GM19463 (cell line): ENCODE measurements at regions not wholly inside any gene's neighbourhood (a gene's known extent, or its start where the extent isn't known, plus 50 kb on each side); places are given as distances from the start of the nearest gene placed in this dataset.

Experiments used
- ATAC-seq: cut with Tn5 transposase; IDR thresholded peaks from one replicate; pipeline ENCODE4 v1.9.1; 2021; ENCODE audit warnings: mild to moderate bottlenecking, moderate library complexity; ENCODE audit not compliant: unreplicated experiment

GRCh38 chr11:111194860-111195568, 50.5 kb upstream of the POU2AF2 start:
- no peak for ATAC-seq

- no peak for ATAC-seq
Observed at GRCh38 chr11:111193924-111194490, 51.5 kb upstream of the POU2AF2 start.

GRCh38 chr11:111189466-111189865, 56.1 kb upstream of the POU2AF2 start:
- no peak for ATAC-seq

- no peak for ATAC-seq
Observed at GRCh38 chr11:111186308-111186915, 59.1 kb upstream of the POU2AF2 start.

GRCh38 chr11:111185266-111185665, 60.3 kb upstream of the POU2AF2 start:
- no peak for ATAC-seq

- no peak for ATAC-seq
Observed at GRCh38 chr11:111183706-111184105, 61.8 kb upstream of the POU2AF2 start.

GRCh38 chr11:111179184-111179910, 66.2 kb upstream of the POU2AF2 start:
- ATAC-seq = no peak

- ATAC-seq = peak; percentile 68
Observed at GRCh38 chr11:111177037-111177871, 68.3 kb upstream of the POU2AF2 start.

GRCh38 chr11:111176603-111177002, 68.9 kb upstream of the POU2AF2 start:
- ATAC-seq = peak; percentile 55

GRCh38 chr11:111173221-111173620, 72.3 kb upstream of the POU2AF2 start:
- ATAC-seq = no peak

GRCh38 chr11:111172321-111172862, 73.1 kb upstream of the POU2AF2 start:
- ATAC-seq = no peak

- no peak for ATAC-seq
Observed at GRCh38 chr11:111170761-111171379, 74.7 kb upstream of the POU2AF2 start.

GRCh38 chr11:111169367-111169766, 76.2 kb upstream of the POU2AF2 start:
- ATAC-seq = no peak

GRCh38 chr11:111168871-111169270, 76.7 kb upstream of the POU2AF2 start:
- no peak for ATAC-seq

- no peak for ATAC-seq
Observed at GRCh38 chr11:111167666-111168065, 77.9 kb upstream of the POU2AF2 start.

- ATAC-seq = no peak
Observed at GRCh38 chr11:111166598-111166997, 78.9 kb upstream of the POU2AF2 start.

- no peak for ATAC-seq
Observed at GRCh38 chr11:111162305-111162704, 83.2 kb upstream of the POU2AF2 start.

- ATAC-seq = no peak
Observed at GRCh38 chr11:111157571-111157970, 88.0 kb upstream of the POU2AF2 start.

GRCh38 chr11:111155021-111155420, 90.5 kb upstream of the POU2AF2 start:
- ATAC-seq = no peak

GRCh38 chr11:111153194-111153593, 92.3 kb upstream of the POU2AF2 start:
- ATAC-seq = no peak
